ENCODE measurements at regions not wholly inside any gene's neighbourhood (a gene's known extent, or its start where the extent isn't known, plus 50 kb on each side); places are given as distances from the start of the nearest gene placed in this dataset.

GRCh38 chr2:145065342-145065741, 545.4 kb upstream of the ZEB2 start:
- no peak for DNase-seq (ENCODE audit: low read depth in 3 of 3)

- no peak for DNase-seq (ENCODE audit: low read depth in 3 of 3)
Observed at GRCh38 chr2:145064511-145064910, 544.6 kb upstream of the ZEB2 start.

GRCh38 chr2:145060876-145061275, 541.0 kb upstream of the ZEB2 start:
- DNase-seq (ENCODE audit: low read depth in 3 of 3): no peak

GRCh38 chr2:145059914-145060313, 540.0 kb upstream of the ZEB2 start:
- DNase-seq (ENCODE audit: low read depth in 3 of 3): no peak

GRCh38 chr2:145059343-145059742, 539.4 kb upstream of the ZEB2 start:
- DNase-seq (ENCODE audit: low read depth in 3 of 3): no peak

- DNase-seq (ENCODE audit: low read depth in 3 of 3): no peak
Observed at GRCh38 chr2:145058457-145058856, 538.5 kb upstream of the ZEB2 start.

- DNase-seq (ENCODE audit: low read depth in 3 of 3): no peak
Observed at GRCh38 chr2:145055651-145056050, 535.7 kb upstream of the ZEB2 start.

GRCh38 chr2:145050134-145050533, 530.2 kb upstream of the ZEB2 start:
- DNase-seq (ENCODE audit: low read depth in 3 of 3): no peak

GRCh38 chr2:145049475-145049874, 529.6 kb upstream of the ZEB2 start:
- no peak for DNase-seq (ENCODE audit: low read depth in 3 of 3)

GRCh38 chr2:145047554-145047953, 527.6 kb upstream of the ZEB2 start:
- no peak for DNase-seq (ENCODE audit: low read depth in 3 of 3)

- no peak for DNase-seq (ENCODE audit: low read depth in 3 of 3)
Observed at GRCh38 chr2:145044491-145044890, 524.6 kb upstream of the ZEB2 start.

GRCh38 chr2:145043399-145043834, 523.5 kb upstream of the ZEB2 start:
- no peak for DNase-seq (ENCODE audit: low read depth in 3 of 3)

GRCh38 chr2:145041706-145042105, 521.8 kb upstream of the ZEB2 start:
- no peak for DNase-seq (ENCODE audit: low read depth in 3 of 3)

GRCh38 chr2:145040433-145040832, 520.5 kb upstream of the ZEB2 start:
- DNase-seq (ENCODE audit: low read depth in 3 of 3): no peak

- no peak for DNase-seq (ENCODE audit: low read depth in 3 of 3)
Observed at GRCh38 chr2:145038041-145038525, 518.2 kb upstream of the ZEB2 start.

GRCh38 chr2:145036421-145037011, 516.6 kb upstream of the ZEB2 start:
- DNase-seq (ENCODE audit: low read depth in 3 of 3): no peak

GRCh38 chr2:145034511-145034910, 514.6 kb upstream of the ZEB2 start:
- no peak for DNase-seq (ENCODE audit: low read depth in 3 of 3)

- DNase-seq (ENCODE audit: low read depth in 3 of 3): no peak
Observed at GRCh38 chr2:145033438-145033837, 513.5 kb upstream of the ZEB2 start.

- no peak for DNase-seq (ENCODE audit: low read depth in 3 of 3)
Observed at GRCh38 chr2:145032791-145033190, 512.9 kb upstream of the ZEB2 start.

- no peak for DNase-seq (ENCODE audit: low read depth in 3 of 3)
Observed at GRCh38 chr2:145029873-145030272, 510.0 kb upstream of the ZEB2 start.

- DNase-seq (ENCODE audit: low read depth in 3 of 3): no peak
Observed at GRCh38 chr2:145029081-145029480, 509.2 kb upstream of the ZEB2 start.

- no peak for DNase-seq (ENCODE audit: low read depth in 3 of 3)
Observed at GRCh38 chr2:145028101-145028920, 508.4 kb upstream of the ZEB2 start.
